Neural progenitor cell (in vitro differentiated cells): ENCODE measurements at regions not wholly inside any gene's neighbourhood (a gene's known extent, or its start where the extent isn't known, plus 50 kb on each side); places are given as distances from the start of the nearest gene placed in this dataset.

Experiments
- DNase-seq: peaks from one replicate; pipeline ENCODE4 v3.0.0-alpha.2; 2016; ENCODE audit warnings: low spot score
- H2AFZ ChIP-seq: fragments of 200-600 bp; sonication (generic); replicated peaks from 2 replicates; pipeline ENCODE4 v1.6.1; 2016; ENCODE audit warnings: antibody characterized with exemption
- H3F3A ChIP-seq: fragments of 200-600 bp; sonication (generic); 2 replicates; pipeline ENCODE4 v1.6.1; 2016; ENCODE audit warnings: antibody characterized with exemption, low read depth
- H3K27ac ChIP-seq: fragments of 200-600 bp; sonication (generic); 2 replicates; pipeline ENCODE4 v1.5.1; 2016; ENCODE audit warnings: mild to moderate bottlenecking
- H3K27me3 ChIP-seq: fragments of 200-600 bp; sonication (generic); 2 replicates; pipeline ENCODE4 v1.6.1; 2016; ENCODE audit warnings: mild to moderate bottlenecking, moderate library complexity
- H3K36me3 ChIP-seq: fragments of 200-600 bp; sonication (generic); 2 replicates; pipeline ENCODE4 v1.5.1; 2016
- H3K4me1 ChIP-seq: fragments of 200-600 bp; sonication (generic); 2 replicates; pipeline ENCODE4 v1.6.1; 2016; ENCODE audit warnings: mixed run types
- H3K4me2 ChIP-seq: fragments of 200-600 bp; sonication (generic); 2 replicates; pipeline ENCODE4 v1.6.1; 2016
- H3K4me3 ChIP-seq: fragments of 200-600 bp; sonication (generic); 2 replicates; pipeline ENCODE4 v1.5.1; 2016
- H3K79me2 ChIP-seq: fragments of 200-600 bp; sonication (generic); 2 replicates; pipeline ENCODE4 v1.6.1; 2016; ENCODE audit warnings: low read depth
- H3K9ac ChIP-seq: fragments of 200-600 bp; sonication (generic); 2 replicates; pipeline ENCODE4 v1.6.1; 2016
- H3K9me3 ChIP-seq: fragments of 200-600 bp; sonication (generic); 2 replicates; pipeline ENCODE4 v1.5.1; 2016; ENCODE audit warnings: low read depth
- H4K20me1 ChIP-seq: fragments of 200-600 bp; sonication (generic); 2 replicates; pipeline ENCODE4 v1.6.1; 2016; ENCODE audit warnings: low read depth
- H3K27ac Mint-ChIP-seq: 3 replicates; pipeline ENCODE4 v1.8.0; 2021; ENCODE audit warnings: mixed read lengths
- H3K27me3 Mint-ChIP-seq: 2 replicates; pipeline ENCODE4 v1.8.0; 2022; ENCODE audit warnings: low read depth, mild to moderate bottlenecking, inconsistent platforms, moderate library complexity, mixed read lengths; ENCODE audit not compliant: insufficient read depth
- H3K36me3 Mint-ChIP-seq: 3 replicates; pipeline ENCODE4 v1.8.0; 2021; ENCODE audit warnings: mixed read lengths
- H3K4me1 Mint-ChIP-seq: 3 replicates; pipeline ENCODE4 v1.8.0; 2021; ENCODE audit warnings: mixed read lengths
- H3K4me3 Mint-ChIP-seq: 3 replicates; pipeline ENCODE4 v1.8.0; 2021; ENCODE audit warnings: mild to moderate bottlenecking, moderate library complexity, mixed read lengths
- H3K9me3 Mint-ChIP-seq: 3 replicates; pipeline ENCODE4 v1.8.0; 2020; ENCODE audit warnings: mixed read lengths
- EZH2 ChIP-seq: fragments of 200-600 bp; sonication (generic); IDR thresholded peaks from 2 replicates; pipeline ENCODE4 v1.6.1; 2017; ENCODE audit warnings: antibody characterized with exemption, mild to moderate bottlenecking, moderate library complexity
- EZH2phosphoT487 ChIP-seq: fragments of 200-600 bp; sonication (generic); IDR thresholded peaks from 2 replicates; pipeline ENCODE4 v1.6.1; 2017; ENCODE audit warnings: antibody characterized with exemption
- TF ChIP-seq, protein P1 (sequence below): fragments of 200-600 bp; sonication (generic); IDR thresholded peaks from 2 replicates; pipeline ENCODE4 v1.5.1; 2017; ENCODE audit warnings: antibody characterized with exemption, mild to moderate bottlenecking

DNA sequence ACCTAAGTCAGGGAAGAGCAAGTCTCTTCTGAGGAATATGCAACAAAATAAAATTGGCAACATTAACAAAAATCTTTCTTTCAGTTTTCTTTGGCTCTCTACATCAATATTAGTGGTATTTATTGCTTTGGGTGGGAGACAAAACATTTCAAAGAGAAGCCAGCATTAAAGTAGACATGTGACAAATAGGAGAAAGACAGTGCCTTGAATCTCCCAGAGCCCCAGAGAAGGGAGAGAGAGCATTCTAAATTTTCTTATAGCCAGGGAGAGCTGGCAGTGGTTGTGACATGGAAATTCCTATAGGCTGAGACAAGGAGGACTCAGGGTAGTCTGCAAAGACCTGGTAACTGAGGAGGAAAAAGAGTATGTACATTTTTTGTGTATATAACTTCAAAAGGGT lies 79.4 kb upstream of the NREP start:
- no peak overlapping the region for H3K4me2 ChIP-seq
- no peak overlapping the region for H3K4me3 ChIP-seq
- Mint-ChIP-seq H3K36me3 (no peaks in the 10 kb centered on the region), H3K4me3 (no peak overlapping the region), H3K27me3 (no peaks in the 10 kb centered on the region), H3K9me3 (no peaks in the 10 kb centered on the region), H3K27ac (no peak overlapping the region), H3K4me1 (no peaks in the 10 kb centered on the region)
- no peaks in the 10 kb centered on the region for H3K27me3 ChIP-seq
- H3K4me1 ChIP-seq = no peaks in the 10 kb centered on the region
- H4K20me1 ChIP-seq = no peaks in the 10 kb centered on the region
- no peaks in the 10 kb centered on the region for H3K79me2 ChIP-seq
- H2AFZ ChIP-seq = no peak overlapping the region
- H3K9ac ChIP-seq = no peak overlapping the region
- H3K36me3 ChIP-seq = no peaks in the 10 kb centered on the region
- DNase-seq = no peak
- no peaks in the 10 kb centered on the region for H3K9me3 ChIP-seq
- TF ChIP-seq, protein P1, sequence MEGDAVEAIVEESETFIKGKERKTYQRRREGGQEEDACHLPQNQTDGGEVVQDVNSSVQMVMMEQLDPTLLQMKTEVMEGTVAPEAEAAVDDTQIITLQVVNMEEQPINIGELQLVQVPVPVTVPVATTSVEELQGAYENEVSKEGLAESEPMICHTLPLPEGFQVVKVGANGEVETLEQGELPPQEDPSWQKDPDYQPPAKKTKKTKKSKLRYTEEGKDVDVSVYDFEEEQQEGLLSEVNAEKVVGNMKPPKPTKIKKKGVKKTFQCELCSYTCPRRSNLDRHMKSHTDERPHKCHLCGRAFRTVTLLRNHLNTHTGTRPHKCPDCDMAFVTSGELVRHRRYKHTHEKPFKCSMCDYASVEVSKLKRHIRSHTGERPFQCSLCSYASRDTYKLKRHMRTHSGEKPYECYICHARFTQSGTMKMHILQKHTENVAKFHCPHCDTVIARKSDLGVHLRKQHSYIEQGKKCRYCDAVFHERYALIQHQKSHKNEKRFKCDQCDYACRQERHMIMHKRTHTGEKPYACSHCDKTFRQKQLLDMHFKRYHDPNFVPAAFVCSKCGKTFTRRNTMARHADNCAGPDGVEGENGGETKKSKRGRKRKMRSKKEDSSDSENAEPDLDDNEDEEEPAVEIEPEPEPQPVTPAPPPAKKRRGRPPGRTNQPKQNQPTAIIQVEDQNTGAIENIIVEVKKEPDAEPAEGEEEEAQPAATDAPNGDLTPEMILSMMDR = no peak
- TF ChIP-seq EZH2phosphoT487 (no peak), EZH2 (no peak)
- H3K27ac ChIP-seq = no peak overlapping the region
- no peaks in the 10 kb centered on the region for H3F3A ChIP-seq

DNA sequence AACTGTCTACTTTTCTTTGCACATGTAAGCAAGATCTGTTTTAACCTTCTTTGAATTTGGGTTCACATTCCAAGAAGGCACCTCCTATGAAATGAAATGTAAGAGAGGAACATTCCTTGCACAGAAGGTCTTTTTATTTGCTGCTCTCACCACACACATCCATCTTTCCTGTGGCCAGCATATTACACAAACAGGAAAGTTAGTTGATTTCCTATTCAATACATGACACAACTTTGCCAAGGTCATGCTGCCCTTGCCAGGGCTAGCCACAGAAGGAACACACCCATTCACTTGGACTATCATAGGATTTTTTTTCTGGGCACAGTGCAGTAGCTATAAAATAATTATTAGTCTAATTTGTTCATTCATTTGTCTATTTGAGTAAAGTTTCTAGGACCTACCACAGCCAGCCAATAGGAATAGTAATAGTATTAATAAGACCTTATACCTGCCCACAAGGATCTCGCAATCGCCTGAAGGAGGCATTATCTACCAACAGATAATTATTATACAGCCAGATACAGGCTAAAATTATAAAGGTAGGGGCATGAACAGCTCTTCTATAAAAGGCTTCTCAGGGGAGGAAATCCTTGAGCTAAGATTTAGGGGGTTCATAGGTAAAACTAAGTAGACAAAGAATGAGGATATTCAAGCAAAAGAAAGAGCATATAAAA lies 78.1 kb upstream of the NREP start:
- H3K36me3 ChIP-seq = no peaks in the 10 kb centered on the region
- H3K4me1 ChIP-seq = no peaks in the 10 kb centered on the region
- Mint-ChIP-seq H3K4me1 (no peaks in the 10 kb centered on the region), H3K36me3 (no peaks in the 10 kb centered on the region), H3K9me3 (no peaks in the 10 kb centered on the region), H3K4me3 (no peak overlapping the region), H3K27ac (no peak overlapping the region), H3K27me3 (no peaks in the 10 kb centered on the region)
- no peak for DNase-seq
- H2AFZ ChIP-seq = no peak overlapping the region
- H4K20me1 ChIP-seq = no peaks in the 10 kb centered on the region
- no peak overlapping the region for H3K27ac ChIP-seq
- no peak overlapping the region for H3K4me2 ChIP-seq
- TF ChIP-seq EZH2 = no peak
- TF ChIP-seq, protein P1 = no peak
- TF ChIP-seq EZH2phosphoT487 = no peak
- H3K79me2 ChIP-seq = no peaks in the 10 kb centered on the region
- no peaks in the 10 kb centered on the region for H3F3A ChIP-seq
- H3K9me3 ChIP-seq = no peaks in the 10 kb centered on the region
- no peak overlapping the region for H3K9ac ChIP-seq
- H3K27me3 ChIP-seq = no peaks in the 10 kb centered on the region
- no peak overlapping the region for H3K4me3 ChIP-seq

GRCh38 chr5:111830333-111830732 lies 73.3 kb upstream of the NREP start:
- H3K27ac ChIP-seq = no peak overlapping the region
- H4K20me1 ChIP-seq = no peaks in the 10 kb centered on the region
- H3K36me3 ChIP-seq = no peaks in the 10 kb centered on the region
- Mint-ChIP-seq H3K9me3 (no peaks in the 10 kb centered on the region), H3K27ac (no peak overlapping the region), H3K27me3 (no peaks in the 10 kb centered on the region), H3K4me3 (no peak overlapping the region), H3K36me3 (no peaks in the 10 kb centered on the region), H3K4me1 (no peaks in the 10 kb centered on the region)
- DNase-seq = no peak
- H2AFZ ChIP-seq = no peak overlapping the region
- no peaks in the 10 kb centered on the region for H3K4me1 ChIP-seq
- H3K4me3 ChIP-seq = no peak overlapping the region
- H3K27me3 ChIP-seq = no peaks in the 10 kb centered on the region
- no peak overlapping the region for H3K9ac ChIP-seq
- H3F3A ChIP-seq = no peaks in the 10 kb centered on the region
- no peak for TF ChIP-seq EZH2
- TF ChIP-seq, protein P1 = no peak
- no peak for TF ChIP-seq EZH2phosphoT487
- no peaks in the 10 kb centered on the region for H3K9me3 ChIP-seq
- no peak overlapping the region for H3K4me2 ChIP-seq
- no peaks in the 10 kb centered on the region for H3K79me2 ChIP-seq
